Activated CD4-positive, alpha-beta T cell treated with anti-CD3 and anti-CD28 coated beads, Interleukin-2, amount 50 U/mL, for 48 hours (primary cell): ENCODE measurements at regions not wholly inside any gene's neighbourhood (a gene's known extent, or its start where the extent isn't known, plus 50 kb on each side); places are given as distances from the start of the nearest gene placed in this dataset.

ENCODE experiments used
- DNase-seq, 2 experiments: peaks; one replicate each; pipeline ENCODE4 v3.0.0-alpha.2; 2020

DNA sequence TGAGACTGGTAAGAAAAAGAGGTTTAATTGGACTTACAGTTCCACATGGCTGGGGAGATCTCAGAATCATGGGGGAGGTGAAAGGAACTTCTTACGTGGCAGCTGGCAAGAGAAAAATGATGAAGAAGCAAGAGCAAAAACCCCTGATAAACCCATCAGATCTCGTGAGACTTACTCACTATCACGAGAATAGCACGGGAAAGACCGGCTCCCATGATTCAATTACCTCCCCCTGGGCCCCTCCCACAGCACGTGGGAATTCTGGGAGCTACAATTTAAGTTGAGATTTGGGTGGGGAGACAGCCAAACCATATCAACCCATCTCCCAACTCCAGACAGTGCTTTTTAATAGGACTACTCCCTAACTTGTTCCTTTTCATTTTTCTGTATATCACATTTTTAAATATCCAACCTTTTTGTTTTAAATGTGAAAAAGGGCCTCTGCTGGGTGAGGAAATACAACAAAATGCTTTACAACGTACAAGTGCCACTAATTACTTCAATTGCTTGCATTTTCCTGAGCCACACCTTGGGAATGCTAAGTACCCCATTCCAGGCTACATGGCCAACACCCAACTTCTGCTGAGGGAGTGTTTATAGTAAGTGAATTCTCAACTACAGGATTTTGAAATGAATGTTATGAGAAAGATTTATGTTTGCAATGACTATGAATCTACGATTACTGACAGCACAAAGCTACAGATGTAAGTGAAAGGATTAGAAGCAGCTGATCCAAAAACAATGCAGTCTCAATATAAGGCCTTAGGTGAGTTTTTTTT is 294.1 kb upstream of the CD180 start:
- no peak for DNase-seq

DNA sequence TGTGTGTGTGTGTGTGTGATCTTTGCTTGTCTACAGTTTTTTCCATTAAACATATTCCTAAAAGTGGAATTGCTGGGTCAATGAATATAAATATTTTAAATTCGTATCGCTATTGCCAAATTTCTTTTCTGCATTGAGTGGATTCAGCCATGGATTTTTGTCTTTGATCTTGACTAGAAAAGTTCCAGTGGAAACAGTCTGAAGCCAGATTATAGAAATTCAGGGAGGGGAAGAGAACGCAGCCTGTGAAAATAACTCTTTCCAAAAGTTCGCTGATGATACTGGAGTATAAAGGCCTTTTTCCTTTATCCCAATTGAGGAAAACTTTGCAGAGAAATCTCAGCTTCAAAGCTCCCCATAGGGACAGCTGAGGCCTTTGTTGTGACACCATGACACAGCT is 292.3 kb upstream of the CD180 start:
- DNase-seq: no peak

DNA sequence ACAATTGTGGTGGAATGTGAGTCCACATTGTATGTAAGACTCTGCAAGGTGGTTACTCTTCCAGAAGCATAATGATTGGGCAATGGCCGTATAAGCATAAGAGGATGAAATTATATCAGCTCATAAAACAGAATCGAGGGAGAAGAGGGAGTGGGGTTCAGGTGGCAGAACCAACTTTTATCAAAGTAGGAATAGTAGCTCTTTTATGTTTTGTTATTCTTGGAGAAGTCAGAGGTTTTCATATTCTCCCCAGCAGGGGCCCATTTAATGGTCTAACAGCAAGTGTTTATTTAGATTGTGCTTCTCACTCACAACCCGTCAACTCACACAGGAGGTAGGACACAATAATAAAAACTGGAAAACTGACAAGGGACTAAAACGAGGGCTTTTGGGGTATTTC is 291.3 kb upstream of the CD180 start:
- no peak for DNase-seq

DNA sequence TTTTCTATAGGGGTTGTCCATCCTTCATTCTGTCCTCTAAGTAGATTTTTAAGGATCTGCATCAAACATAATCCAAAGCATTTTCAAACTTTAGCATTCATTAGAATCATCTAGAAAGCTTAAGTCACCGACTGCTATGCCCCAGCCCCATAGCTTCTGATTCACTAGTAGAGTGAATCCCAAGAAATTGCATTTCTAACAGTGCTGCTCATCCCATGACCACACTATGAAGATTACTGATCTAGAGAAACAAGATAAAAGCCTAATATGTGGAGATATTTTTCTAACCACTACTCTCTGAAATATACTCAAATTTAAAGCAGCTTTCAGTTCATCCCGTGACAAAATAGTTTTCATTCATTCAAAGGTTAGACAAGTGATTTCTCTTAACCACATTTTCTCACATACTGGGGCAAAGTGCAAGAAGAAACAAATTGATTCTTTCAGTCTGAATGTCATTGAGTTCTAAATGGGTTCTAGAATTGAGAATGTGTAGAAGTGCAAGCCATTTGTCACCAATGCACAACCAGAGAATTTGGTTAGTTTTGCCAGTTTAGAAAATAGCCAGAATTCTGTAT is 286.9 kb upstream of the CD180 start:
- DNase-seq: no peak

DNA sequence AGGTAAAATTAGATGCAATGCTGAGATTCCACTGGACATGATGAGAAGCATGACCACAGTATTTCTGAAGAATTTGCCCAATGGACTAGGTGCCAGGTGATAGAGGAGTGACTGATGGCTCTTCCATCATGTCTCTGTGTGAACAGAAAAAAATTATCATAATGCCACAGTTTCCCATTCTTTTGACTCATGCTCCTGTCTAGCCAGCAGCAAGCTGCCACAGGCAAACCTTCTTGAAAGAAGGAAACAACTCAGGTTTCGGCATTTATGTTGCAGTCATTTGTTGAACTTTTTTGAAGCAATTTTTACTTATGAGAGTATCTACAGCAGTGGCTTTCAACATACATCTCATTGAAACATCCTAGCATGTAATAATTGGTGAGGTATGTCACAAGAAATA is 284.8 kb upstream of the CD180 start:
- no peak for DNase-seq

DNA sequence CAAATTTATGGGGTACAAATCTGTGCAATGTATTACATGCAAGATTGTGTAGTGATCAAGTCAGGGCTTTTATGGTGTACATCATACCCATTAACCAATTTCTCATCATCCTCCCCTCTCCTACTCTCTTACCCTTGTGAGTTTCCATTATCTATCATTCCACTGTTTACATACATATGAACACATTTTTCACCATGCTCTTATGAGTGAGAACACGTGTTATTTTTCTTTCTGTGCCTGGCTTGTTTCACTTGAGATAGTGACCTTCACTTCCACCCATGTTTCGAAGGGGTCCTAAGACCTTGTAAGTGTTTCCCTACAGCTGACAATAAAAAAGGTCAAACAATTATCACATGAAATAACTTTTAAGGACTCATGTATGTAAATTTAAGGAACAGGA is 281.7 kb upstream of the CD180 start:
- DNase-seq: no peak

DNA sequence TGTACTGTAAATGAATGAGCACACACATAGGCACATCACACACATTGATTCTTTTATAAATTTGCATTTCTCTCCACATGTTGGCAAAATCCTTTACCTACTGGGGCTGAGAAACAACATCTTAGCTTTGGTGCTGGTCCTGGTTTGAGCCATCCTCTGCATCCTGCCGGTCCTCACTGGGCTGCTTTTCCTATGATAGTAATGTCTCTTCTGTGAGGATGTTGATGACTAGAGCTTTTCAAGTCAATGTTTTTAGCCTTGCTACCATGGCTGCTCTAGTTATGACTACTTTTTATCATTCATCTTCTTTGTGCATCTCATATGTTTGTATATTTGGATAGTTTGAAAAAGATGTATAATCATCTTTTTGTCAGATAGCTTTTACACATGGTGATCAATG is 280.4 kb upstream of the CD180 start:
- DNase-seq: no peak

DNA sequence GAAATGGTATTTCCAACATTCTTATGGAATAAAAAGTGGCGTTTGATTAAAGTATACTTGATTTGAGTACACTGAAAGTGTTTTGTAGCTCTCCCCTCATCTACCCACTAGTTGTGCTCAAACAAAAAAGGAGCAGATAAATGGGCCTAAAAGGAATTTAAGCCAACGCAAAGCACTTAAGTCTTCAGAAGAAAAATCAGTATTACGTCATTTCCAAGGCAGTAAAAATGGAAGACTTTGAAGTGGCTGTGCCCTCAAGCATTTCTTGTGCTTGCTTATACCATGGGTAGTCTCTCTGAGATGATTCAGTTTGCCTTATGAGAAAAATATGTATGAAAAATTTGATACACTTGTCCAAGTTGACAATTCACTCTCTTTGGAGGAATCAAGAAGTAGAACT is 279.9 kb upstream of the CD180 start:
- DNase-seq: no peak

DNA sequence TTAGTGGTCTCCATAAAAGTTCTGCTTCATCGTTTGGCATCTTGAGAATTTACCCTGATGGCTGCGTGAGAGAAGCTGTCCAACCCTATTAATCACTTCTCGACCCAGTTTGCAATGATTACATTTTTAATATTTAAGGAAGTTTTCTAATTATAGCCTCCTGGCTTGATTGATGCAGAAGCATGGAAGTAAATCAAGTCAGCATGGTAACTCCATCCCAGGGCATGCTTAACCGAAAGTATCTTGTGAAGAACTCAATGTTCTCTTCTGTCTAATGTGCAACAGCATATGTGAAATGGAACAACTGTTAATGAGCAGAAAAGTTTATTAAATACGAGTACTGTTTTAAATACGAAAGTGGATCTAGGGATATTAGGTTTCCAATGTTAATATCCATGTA is 278.9 kb upstream of the CD180 start:
- no peak for DNase-seq

DNA sequence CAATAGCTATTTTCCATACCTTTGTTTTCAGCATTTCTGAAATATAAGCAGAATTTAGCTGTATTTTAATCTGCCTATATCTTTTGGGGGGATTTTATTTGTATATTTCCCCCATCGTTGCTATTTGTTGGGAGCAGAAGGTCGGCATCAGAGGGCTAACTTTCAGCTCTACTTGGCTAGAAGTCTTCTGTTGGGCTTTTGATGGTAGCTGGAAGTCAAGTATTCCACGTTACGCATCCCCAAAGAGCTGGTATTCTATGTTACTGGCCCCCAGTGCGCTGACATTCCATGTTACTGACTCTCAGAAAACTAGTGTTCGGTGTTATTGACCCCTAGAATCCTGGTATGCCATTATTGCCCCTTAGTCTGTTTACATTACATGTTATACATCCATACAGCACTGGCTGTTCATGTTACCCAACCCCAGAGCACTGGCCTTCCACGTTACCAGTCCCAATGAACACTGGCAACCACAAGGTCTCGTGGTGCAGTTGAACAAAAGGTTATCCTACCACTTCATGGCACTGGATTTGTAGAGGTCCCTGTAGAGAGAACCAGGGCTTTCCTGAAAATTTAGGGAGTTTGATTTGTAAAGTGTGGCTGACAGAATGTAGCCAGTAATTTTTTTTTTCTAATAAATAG is 278.1 kb upstream of the CD180 start:
- no peak for DNase-seq

DNA sequence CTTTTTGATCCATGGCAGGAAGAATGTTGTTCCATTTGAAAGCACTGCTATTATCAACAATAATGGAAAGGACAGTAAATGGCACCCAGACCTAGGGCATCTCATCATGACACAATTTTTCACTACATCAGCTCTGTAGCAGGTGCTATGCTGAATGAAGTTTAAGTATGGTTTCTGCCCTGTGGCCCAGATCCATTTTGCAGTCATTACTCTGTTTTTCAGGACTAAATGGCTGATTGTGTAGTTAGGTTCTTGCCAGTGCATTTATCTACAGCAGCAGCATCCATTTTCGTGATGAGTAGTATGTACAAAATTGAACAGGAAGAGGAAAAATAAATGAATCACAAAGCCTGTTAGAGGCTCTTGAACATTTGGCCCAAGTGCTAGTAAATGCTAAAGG is 270.5 kb upstream of the CD180 start:
- no peak for DNase-seq

DNA sequence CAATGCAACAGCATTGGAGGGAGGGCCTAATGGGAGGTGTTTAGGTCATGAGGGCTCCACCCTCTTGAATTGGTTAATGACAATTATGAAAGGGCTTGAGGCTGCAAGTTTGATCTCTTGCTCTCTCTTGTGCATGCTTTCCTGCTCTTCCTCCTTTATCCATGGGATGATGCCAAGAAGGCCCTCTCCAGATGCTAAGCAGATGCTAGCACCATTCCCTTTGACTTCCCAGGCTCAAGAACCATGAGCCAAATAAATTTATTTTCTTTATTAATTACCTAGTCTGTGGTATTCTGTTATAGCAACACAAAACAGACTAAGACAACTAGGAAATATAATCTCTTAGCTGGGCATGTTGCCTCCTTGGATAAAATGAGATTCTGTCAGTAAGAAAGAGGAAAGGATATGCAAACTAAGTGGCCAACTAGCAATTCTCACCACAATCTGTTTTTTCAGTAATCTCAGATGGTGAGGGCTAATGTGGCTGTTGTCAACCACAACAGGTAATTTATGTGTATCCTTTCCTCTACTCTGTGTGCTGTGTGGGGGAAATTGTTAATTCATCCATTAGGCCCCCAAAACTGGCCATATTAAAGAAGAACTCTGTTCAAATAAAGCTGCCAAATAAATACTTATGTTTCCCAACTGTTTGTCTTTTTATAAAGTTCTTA is 269.1 kb upstream of the CD180 start:
- no peak for DNase-seq

DNA sequence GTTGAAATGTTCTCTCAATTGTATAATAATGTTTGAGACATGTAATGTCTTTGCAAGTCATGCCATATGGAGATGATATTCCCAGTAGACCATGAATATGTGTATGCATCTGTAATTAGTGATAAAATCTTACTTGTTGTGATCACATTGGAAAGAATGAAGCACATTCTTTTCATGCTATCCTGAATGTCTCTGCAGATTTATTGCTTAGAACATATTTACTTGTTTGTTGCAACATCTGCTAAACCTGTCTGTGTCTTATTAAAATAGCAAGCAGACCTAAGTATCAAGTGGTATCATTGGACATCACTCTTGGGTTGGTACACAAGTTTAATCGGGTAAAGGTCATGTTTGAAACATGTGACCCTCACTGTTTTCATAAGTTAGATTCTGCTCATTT is 265.5 kb upstream of the CD180 start:
- no peak for DNase-seq

DNA sequence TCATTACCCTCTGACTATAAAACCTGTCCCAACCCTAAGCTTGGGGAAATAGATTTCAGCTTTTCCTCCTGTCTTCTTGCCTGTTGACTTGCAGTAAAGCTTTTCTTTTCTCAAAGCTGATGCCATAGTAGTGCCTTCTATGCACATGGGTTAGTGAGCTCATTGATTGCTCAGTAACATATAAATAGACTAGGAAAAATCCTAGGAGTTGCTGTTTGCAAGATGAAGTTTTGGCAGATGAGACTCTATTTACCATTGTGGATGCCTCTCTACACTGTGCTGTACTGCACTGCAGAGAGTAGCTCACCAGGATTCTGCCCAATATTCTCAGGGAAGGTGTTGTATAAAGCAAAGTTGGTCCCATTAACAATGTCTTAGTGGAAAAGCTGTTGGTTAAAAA is 262.7 kb upstream of the CD180 start:
- no peak for DNase-seq

DNA sequence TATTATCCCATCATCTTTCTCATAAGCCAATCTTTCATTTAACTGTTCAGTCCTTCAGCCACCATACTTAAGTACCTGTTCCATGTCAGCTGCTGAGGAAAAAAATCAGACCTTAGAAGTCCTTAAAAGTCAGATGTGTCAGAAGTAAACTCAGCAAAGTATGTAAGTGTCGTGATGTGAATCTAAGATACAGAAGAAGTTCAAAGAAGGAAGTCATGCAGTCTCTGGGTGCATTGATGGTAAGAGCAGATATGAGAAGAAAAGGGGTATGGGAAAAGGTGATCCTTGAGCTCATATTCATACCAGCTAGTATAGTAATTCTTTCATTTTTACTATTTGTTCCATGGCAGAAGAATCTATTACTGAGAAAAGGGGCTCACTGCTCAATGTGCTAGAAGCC is 259.4 kb upstream of the CD180 start:
- no peak for DNase-seq

DNA sequence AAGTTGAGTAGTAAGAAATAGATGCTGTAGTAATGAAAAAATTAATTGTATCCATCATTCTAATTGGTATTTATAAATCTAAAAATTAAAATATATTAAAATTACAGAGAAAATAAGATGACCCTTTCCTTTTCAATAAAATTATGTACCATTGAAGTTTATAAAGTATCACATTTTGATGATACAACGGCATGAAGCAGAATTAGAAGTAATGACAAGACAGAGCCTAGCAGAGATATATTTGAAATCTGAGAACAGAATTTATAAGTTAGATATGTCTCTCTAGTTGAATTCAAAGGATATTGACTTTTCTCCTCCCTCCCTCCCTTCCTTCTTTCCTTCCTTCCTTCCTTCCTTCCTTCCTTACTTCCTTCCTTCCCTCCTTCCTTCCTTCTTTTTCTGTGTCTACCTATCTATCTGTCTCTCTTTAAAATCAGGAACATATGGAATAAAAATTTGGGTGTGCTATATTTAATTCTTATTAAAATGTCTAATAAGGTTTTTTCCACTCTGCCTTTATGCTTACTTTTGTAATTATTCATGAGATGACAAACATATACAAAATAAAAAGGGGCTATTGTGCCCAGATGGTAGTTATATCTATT is 258.5 kb upstream of the CD180 start:
- DNase-seq: no peak

DNA sequence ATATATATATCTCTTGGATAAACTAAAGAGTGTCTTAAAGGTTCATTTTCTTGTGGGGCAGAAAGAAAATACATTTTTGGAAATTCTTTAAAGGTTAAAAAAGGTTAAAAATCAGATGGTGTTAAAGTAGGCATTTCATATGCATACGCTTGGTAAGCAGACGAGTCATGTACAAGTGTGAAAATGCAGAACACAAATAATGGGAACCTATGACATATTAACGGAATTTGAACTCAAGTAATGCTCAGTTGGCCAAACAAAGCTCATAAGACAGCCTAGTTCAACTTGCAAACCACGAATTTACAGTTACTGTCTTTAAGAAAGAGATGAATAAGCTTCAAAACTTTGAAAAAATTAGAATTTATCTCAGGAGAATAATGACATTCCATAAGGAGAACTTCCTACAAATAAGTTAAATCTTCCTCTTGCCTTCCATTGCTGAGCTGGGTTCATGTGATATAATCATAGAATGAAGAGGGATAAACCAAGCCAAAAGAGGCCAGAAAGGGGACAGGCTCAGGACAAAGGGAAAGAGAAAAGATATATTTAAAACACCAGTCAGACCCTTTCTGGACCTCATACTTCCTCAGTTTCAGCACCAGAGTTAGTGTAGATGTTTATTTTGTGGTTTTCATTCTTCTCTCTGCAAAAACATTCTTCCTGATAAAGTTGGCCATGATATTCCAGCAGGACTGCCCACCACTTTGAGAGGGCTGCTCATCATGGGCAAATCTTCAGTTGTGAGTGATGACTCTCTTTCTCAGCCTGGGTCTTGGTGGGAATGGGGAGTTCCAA is 256.7 kb upstream of the CD180 start:
- no peak for DNase-seq

DNA sequence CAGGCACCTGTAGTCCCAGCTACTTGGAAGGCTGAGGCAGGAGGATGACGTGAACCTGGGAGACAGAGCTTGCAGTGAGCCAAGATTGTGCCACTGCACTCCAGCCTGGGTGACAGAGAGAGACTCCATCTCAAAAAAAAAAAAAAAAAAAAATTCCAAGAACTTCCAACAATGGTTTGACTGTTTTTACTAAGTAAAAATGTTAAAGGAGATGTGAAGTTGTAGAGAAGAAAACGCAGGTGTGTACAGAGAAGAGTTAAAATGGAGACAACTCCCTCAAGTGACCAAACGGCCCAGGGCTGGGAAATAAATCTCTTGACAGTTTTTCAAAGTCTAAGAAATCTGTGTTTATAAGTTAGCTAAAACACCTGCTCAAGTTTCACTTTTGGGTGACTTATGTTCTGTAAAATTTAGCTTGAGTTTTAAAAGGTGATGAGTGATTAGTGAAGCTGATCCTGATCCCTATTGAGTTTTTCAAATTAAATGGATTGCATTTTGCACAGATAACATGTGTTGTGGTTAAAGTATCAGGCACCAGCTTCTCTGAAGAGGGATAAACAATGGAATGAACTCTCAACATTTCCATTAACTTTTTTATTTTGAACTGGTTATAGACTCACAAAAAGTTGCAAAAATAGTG is 255.2 kb upstream of the CD180 start:
- DNase-seq: no peak

DNA sequence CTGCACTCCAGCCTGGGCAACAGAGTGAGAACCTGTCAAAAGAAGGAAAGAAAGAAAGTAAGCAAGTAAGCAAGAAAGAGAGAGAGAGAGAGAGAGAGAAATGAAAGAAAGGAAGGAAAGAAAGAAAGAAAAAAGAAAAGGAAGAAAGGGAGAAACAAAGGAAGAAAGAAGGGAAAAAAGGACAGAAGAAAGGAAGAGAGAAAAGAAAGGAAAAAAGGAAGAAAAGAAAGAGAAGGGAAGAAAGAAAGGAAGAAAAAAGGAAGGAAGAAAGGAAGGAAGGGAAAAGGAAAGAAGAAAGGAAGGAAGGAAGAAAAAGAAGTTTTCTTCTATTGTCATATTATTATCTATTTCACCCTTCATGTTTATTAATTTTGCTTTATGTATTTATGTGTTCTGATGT is 251.1 kb upstream of the CD180 start:
- no peak for DNase-seq

DNA sequence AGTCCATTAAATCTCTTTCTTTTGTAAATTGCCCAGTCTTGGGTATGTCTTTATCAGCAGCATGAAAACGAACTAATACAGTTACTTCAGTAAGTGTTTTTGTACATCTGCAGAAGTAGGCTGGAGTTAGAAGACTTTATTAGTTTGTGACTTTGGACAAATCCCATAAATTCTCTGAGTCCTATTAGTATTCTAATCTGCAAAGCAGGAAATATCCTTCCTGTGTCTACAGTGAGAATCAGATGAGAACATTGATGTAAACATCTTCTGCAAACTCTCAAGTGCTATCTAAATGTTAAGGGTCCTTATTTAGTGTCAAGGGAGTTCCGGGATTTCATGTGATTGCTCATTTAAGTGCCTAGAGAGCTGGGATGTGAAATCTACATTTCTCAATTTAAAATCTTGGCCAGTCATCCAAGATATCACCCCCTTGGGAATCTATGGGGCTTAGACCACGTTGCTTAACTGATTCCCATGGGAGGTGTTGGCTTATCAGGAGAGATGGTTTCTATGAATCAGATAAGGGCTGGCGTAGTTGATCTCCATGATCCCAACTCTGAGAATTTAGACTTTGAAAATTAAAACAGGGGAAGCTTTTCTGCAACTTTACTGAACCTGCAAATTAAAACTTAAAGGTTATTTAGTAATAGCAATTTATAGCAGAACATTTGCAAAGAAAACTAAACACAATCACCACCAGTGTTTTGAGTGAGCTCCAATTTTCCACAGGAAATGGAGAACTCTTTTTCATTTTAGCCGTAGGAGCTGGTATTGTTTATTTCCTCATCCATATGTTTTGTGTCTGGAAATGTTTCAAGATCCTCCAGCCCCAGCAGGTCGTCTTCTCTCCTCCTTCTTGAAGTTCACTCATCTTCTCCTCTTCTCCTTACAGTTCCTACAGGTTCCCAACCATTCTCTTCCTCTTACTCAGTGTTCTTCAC is 241.6 kb upstream of the CD180 start:
- no peak for DNase-seq

DNA sequence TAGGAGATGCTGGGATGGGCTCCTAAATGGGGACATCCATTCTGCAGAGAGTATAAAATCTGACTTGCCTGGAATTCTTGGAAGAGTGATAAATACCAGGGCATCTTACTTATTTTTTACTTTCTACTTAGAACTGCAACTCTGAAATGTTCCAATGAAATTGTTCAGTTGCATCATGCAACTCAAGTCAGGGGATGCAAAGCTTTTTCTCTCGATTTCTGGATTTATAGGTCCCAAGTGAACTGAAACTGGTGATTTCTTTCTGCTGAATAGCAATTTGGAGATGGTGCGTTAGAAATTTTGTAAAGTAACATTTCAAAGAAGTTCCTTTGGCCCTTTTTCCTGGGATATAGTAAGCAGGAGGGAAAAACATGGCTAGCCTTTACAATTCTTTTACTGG is 238.4 kb upstream of the CD180 start:
- DNase-seq: no peak
